PC-9 (cell line): ENCODE measurements at regions not wholly inside any gene's neighbourhood (a gene's known extent, or its start where the extent isn't known, plus 50 kb on each side); places are given as distances from the start of the nearest gene placed in this dataset.

Experiments
- BruUV-seq: library from RNA; stranded (reverse); fragments of 400-500 nt; replicated peaks from 2 replicates; lab custom pipeline; 2021; lab: Mats Ljungman, UMichigan
- CTCF ChIA-PET: fragments of 300-600 bp; sonication (Branson Sonifier 250); formaldehyde crosslinking; loops from one replicate; lab custom pipeline; 2022; ENCODE audit warnings: antibody characterized with exemption; lab: Charles Lee
- POLR2A ChIA-PET: fragments of 300-600 bp; sonication (Branson Sonifier 250); formaldehyde crosslinking; loops from one replicate; lab custom pipeline; 2022; ENCODE audit warnings: antibody characterized with exemption; ENCODE audit not compliant: unreplicated experiment; lab: Charles Lee
- DNase-seq, 2 experiments: peaks; one replicate each; pipeline versions ENCODE4 v3.0.0 to v3.0.0-alpha.2; 2015 to 2022; ENCODE audit warnings: mixed read lengths in 1 of 2
- H2AFZ ChIP-seq: fragments of 200-600 bp; sonication (generic); 2 replicates; pipeline ENCODE4 v1.8.1; 2017; ENCODE audit warnings: antibody characterized with exemption
- H3F3A ChIP-seq: fragments of 200-600 bp; sonication (generic); 2 replicates; pipeline ENCODE4 v1.8.1; 2017; ENCODE audit warnings: antibody characterized with exemption, mild to moderate bottlenecking, low read depth; ENCODE audit not compliant: insufficient read depth
- H3K27ac ChIP-seq: fragments of 200-600 bp; sonication (generic); 2 replicates; pipeline ENCODE4 v1.6.1; 2016; ENCODE audit warnings: mixed run types
- H3K27me3 ChIP-seq: fragments of 200-600 bp; sonication (generic); 2 replicates; pipeline ENCODE4 v1.6.1; 2016; ENCODE audit warnings: low read depth, mixed run types; ENCODE audit not compliant: insufficient read depth
- H3K36me3 ChIP-seq: fragments of 200-600 bp; sonication (generic); 2 replicates; pipeline ENCODE4 v1.6.1; 2016; ENCODE audit warnings: low read depth, mixed run types
- H3K4me1 ChIP-seq: fragments of 200-600 bp; sonication (generic); replicated peaks from 2 replicates; pipeline ENCODE4 v1.6.1; 2016; ENCODE audit warnings: mixed run types; ENCODE audit not compliant: insufficient read depth
- H3K4me2 ChIP-seq: fragments of 200-600 bp; sonication (generic); 2 replicates; pipeline ENCODE4 v1.6.1; 2017; ENCODE audit warnings: mixed run types
- H3K4me3 ChIP-seq: fragments of 200-600 bp; sonication (generic); 2 replicates; pipeline ENCODE4 v1.6.1; 2016; ENCODE audit warnings: mixed run types
- H3K79me2 ChIP-seq: fragments of 200-600 bp; sonication (generic); 2 replicates; pipeline ENCODE4 v1.6.1; 2017; ENCODE audit warnings: low read depth, mixed run types
- H3K9me2 ChIP-seq: fragments of 200-600 bp; sonication (generic); 2 replicates; pipeline ENCODE4 v1.8.1; 2017; ENCODE audit warnings: mild to moderate bottlenecking; ENCODE audit not compliant: insufficient read depth
- H3K9me3 ChIP-seq: fragments of 200-600 bp; sonication (generic); 2 replicates; pipeline ENCODE4 v1.8.1; 2016; ENCODE audit warnings: low read depth; ENCODE audit not compliant: insufficient read depth
- H4K20me1 ChIP-seq: fragments of 200-600 bp; sonication (generic); 2 replicates; pipeline ENCODE4 v1.8.1; 2017; ENCODE audit not compliant: insufficient read depth
- CTCF ChIP-seq: fragments of 200-600 bp; sonication (generic); conservative IDR thresholded peaks from 2 replicates; pipeline ENCODE4 v1.6.1; 2017; ENCODE audit warnings: mixed run types, antibody characterized with exemption, mild to moderate bottlenecking, moderate library complexity
- EZH2 ChIP-seq: fragments of 200-600 bp; sonication (generic); IDR thresholded peaks from 2 replicates; pipeline ENCODE4 v1.8.0; 2017; ENCODE audit warnings: antibody characterized with exemption, low read depth
- intact Hi-C: fragments of 100-400 bp; cut with micrococcal nuclease; formaldehyde crosslinking; loops from one replicate; pipeline ENCODE4 v1.10.0; 2022; ENCODE audit not compliant: unreplicated experiment

DNA sequence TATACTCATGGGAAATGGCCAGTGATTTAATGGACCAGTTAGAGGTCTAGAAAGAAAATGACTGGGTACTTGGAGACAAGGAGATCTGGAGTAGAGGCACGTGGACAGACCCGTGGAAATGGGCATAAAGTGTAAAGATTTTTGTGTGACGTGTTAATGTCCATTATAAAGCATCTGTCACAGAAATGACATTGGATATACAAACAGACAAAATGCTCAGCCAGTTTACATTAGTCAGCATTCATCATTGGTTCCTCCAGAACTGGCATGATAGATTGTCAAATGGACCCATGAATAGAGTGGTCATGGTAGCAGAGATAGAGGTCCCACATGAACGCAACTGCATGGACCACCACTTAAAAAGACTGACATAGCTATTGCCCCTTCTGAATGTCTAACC is 144.1 kb upstream of the GALNT15 start:
- H2AFZ ChIP-seq = no peak overlapping the region
- intact Hi-C loops = no loop called here
- H3K27me3 ChIP-seq = no peaks in the 10 kb centered on the region
- H3K79me2 ChIP-seq = no peaks in the 10 kb centered on the region
- H3K27ac ChIP-seq = no peak overlapping the region
- H3K4me1 ChIP-seq = no peaks in the 10 kb centered on the region
- POLR2A ChIA-PET = no interaction called here
- no peak overlapping the region for H3K4me3 ChIP-seq
- H3K4me2 ChIP-seq = no peak overlapping the region
- H3K9me2 ChIP-seq = no peaks in the 10 kb centered on the region
- no peaks in the 10 kb centered on the region for H3K9me3 ChIP-seq
- TF ChIP-seq EZH2 (no peak), CTCF (no peak)
- H3F3A ChIP-seq = no peaks in the 10 kb centered on the region
- CTCF ChIA-PET = no interaction called here
- no peaks in the 10 kb centered on the region for H3K36me3 ChIP-seq
- no peak for DNase-seq
- H4K20me1 ChIP-seq = no peaks in the 10 kb centered on the region
- BruUV-seq = no TSS peak

DNA sequence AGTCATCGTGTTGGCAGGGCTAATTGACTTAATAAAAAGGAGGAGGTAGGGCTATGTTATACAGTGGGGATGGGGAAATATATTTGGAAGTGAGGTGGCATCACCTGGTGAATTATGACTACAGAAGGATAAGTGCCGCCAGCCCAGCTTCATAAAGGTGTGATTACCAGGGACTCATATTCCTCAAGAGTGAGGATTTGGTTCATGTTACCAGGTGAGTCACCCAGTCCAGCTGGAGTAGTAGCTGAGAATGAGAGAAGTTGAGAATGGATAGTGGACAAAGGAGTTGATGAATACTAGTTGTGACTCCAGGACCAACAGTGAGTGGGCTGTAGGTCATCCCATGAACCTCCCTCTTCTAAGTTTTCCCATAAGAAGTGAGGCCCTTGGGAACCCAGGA is 143.0 kb upstream of the GALNT15 start:
- ChIA-PET POLR2A (interaction anchor here (0.6 kb wide), 1 partner anchor 172 kb away, joined by 5 read pairs; no protein-coding TSS in a partner anchor), CTCF (no interaction called here)
- no peak overlapping the region for H2AFZ ChIP-seq
- no peak overlapping the region for H3K4me3 ChIP-seq
- no peaks in the 10 kb centered on the region for H3K9me3 ChIP-seq
- no peak for DNase-seq
- no peaks in the 10 kb centered on the region for H3K9me2 ChIP-seq
- H3K79me2 ChIP-seq = no peaks in the 10 kb centered on the region
- no peaks in the 10 kb centered on the region for H3K36me3 ChIP-seq
- H3K27ac ChIP-seq = no peak overlapping the region
- H3F3A ChIP-seq = no peaks in the 10 kb centered on the region
- no TSS peak for BruUV-seq
- no peaks in the 10 kb centered on the region for H4K20me1 ChIP-seq
- H3K4me2 ChIP-seq = no peak overlapping the region
- no peaks in the 10 kb centered on the region for H3K4me1 ChIP-seq
- intact Hi-C loops = no loop called here
- H3K27me3 ChIP-seq = no peaks in the 10 kb centered on the region
- TF ChIP-seq EZH2 (no peak), CTCF (no peak)

- H3K9me3 ChIP-seq = no peaks in the 10 kb centered on the region
- H3K9me2 ChIP-seq = no peaks in the 10 kb centered on the region
- POLR2A ChIA-PET = interaction anchor here (0.7 kb wide), 1 partner anchor 313 kb away, joined by 4 read pairs; no protein-coding TSS in a partner anchor
- no peaks in the 10 kb centered on the region for H4K20me1 ChIP-seq
- H3K36me3 ChIP-seq = no peaks in the 10 kb centered on the region
- intact Hi-C loops = no loop called here
- no peaks in the 10 kb centered on the region for H3K27me3 ChIP-seq
- DNase-seq = no peak
- TF ChIP-seq EZH2 (no peak), CTCF (no peak)
- BruUV-seq = no TSS peak
- H3F3A ChIP-seq = no peaks in the 10 kb centered on the region
- H3K79me2 ChIP-seq = no peaks in the 10 kb centered on the region
- H3K4me1 ChIP-seq = no peaks in the 10 kb centered on the region
- CTCF ChIA-PET = no interaction called here
- H3K4me2 ChIP-seq = no peak overlapping the region
- no peak overlapping the region for H2AFZ ChIP-seq
- H3K4me3 ChIP-seq = no peak overlapping the region
- H3K27ac ChIP-seq = no peak overlapping the region
Observed at GRCh38 chr3:16033889-16034687, 140.4 kb upstream of the GALNT15 start.
